Parathyroid adenoma (tissue), 2 donors: ENCODE measurements at regions not wholly inside any gene's neighbourhood (a gene's known extent, or its start where the extent isn't known, plus 50 kb on each side); places are given as distances from the start of the nearest gene placed in this dataset.

Experiments used
- H2AFZ ChIP-seq: fragments of 300-600 bp; sonication (generic); one replicate; pipeline ENCODE4 v1.7.0; 2017; ENCODE audit warnings: antibody characterized with exemption, mild to moderate bottlenecking
- H3K27ac ChIP-seq: fragments of 300-600 bp; sonication (generic); one replicate; pipeline ENCODE4 v1.7.0; 2017
- H3K27me3 ChIP-seq: fragments of 300-600 bp; sonication (generic); one replicate; pipeline ENCODE4 v1.7.0; 2017; ENCODE audit warnings: low read length; ENCODE audit not compliant: control insufficient read depth, insufficient read depth
- H3K36me3 ChIP-seq: fragments of 300-600 bp; sonication (generic); one replicate; pipeline ENCODE4 v1.7.0; 2017; ENCODE audit warnings: low read length; ENCODE audit not compliant: control insufficient read depth, insufficient read depth
- H3K4me1 ChIP-seq: fragments of 300-600 bp; sonication (generic); one replicate; pipeline ENCODE4 v1.7.0; 2017; ENCODE audit warnings: control low read depth
- H3K4me2 ChIP-seq: fragments of 300-600 bp; sonication (generic); one replicate; pipeline ENCODE4 v1.7.0; 2017; ENCODE audit warnings: low read length
- H3K4me3 ChIP-seq: fragments of 300-600 bp; sonication (generic); one replicate; pipeline ENCODE4 v1.7.0; 2017; ENCODE audit warnings: low read depth, low read length
- H3K79me2 ChIP-seq: fragments of 300-600 bp; sonication (generic); one replicate; pipeline ENCODE4 v1.7.0; 2017; ENCODE audit warnings: control low read depth
- H3K9ac ChIP-seq: fragments of 300-600 bp; sonication (generic); one replicate; pipeline ENCODE4 v1.7.0; 2017; ENCODE audit warnings: mild to moderate bottlenecking
- H3K9me3 ChIP-seq: fragments of 300-600 bp; sonication (generic); one replicate; pipeline ENCODE4 v1.7.0; 2017; ENCODE audit warnings: low read length; ENCODE audit not compliant: control insufficient read depth
- TF ChIP-seq, protein P1 (sequence below): fragments of 300-600 bp; sonication (generic); IDR thresholded peaks from one replicate; pipeline ENCODE4 v1.7.0; 2017; ENCODE audit warnings: antibody characterized with exemption, mild to moderate bottlenecking
- donor health status: primary hyperparathyroidism.

DNA sequence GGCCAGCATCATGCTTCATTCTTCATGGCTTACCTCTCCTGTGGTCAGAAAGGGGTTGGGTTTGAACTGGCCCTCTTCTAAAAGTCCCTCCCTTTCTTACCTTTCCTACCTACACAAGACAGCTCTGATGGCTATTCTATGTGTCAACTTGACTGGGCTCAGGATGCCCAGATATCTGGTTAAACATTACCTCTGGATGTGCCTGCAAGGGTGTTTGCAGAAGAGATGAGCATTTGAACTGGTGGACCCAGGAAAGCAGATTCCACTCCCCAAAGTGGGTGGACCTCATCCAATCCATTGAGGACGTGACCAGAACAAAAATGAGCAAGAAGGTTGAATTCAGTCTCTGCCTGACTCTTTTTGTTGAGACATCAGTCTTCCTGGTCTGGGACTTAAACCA lies 79.0 kb upstream of the TCF7L2 start:
- H3K79me2 ChIP-seq: no peaks in the 10 kb centered on the region
- TF ChIP-seq, protein P1, sequence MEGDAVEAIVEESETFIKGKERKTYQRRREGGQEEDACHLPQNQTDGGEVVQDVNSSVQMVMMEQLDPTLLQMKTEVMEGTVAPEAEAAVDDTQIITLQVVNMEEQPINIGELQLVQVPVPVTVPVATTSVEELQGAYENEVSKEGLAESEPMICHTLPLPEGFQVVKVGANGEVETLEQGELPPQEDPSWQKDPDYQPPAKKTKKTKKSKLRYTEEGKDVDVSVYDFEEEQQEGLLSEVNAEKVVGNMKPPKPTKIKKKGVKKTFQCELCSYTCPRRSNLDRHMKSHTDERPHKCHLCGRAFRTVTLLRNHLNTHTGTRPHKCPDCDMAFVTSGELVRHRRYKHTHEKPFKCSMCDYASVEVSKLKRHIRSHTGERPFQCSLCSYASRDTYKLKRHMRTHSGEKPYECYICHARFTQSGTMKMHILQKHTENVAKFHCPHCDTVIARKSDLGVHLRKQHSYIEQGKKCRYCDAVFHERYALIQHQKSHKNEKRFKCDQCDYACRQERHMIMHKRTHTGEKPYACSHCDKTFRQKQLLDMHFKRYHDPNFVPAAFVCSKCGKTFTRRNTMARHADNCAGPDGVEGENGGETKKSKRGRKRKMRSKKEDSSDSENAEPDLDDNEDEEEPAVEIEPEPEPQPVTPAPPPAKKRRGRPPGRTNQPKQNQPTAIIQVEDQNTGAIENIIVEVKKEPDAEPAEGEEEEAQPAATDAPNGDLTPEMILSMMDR: no peak

GRCh38 chr10:112872728-112873127 lies 77.3 kb upstream of the TCF7L2 start:
- no peak overlapping the region for H3K9ac ChIP-seq
- H3K79me2 ChIP-seq: no peaks in the 10 kb centered on the region
- no peaks in the 10 kb centered on the region for H3K9me3 ChIP-seq
- H3K4me3 ChIP-seq: no peak overlapping the region
- H3K4me1 ChIP-seq: no peaks in the 10 kb centered on the region
- no peak overlapping the region for H3K27ac ChIP-seq
- H3K27me3 ChIP-seq: no peaks in the 10 kb centered on the region
- TF ChIP-seq, protein P1: no peak
- H2AFZ ChIP-seq: no peak overlapping the region
- no peaks in the 10 kb centered on the region for H3K36me3 ChIP-seq
- H3K4me2 ChIP-seq: no peak overlapping the region

More for the DNA sequence above, 79.0 kb upstream of the TCF7L2 start:
- no peak overlapping the region for H2AFZ ChIP-seq
- no peak overlapping the region for H3K27ac ChIP-seq
- no peaks in the 10 kb centered on the region for H3K36me3 ChIP-seq
- H3K4me2 ChIP-seq: no peak overlapping the region
- no peaks in the 10 kb centered on the region for H3K9me3 ChIP-seq
- no peak overlapping the region for H3K9ac ChIP-seq
- H3K27me3 ChIP-seq: no peaks in the 10 kb centered on the region
- no peak overlapping the region for H3K4me3 ChIP-seq
- no peaks in the 10 kb centered on the region for H3K4me1 ChIP-seq

DNA sequence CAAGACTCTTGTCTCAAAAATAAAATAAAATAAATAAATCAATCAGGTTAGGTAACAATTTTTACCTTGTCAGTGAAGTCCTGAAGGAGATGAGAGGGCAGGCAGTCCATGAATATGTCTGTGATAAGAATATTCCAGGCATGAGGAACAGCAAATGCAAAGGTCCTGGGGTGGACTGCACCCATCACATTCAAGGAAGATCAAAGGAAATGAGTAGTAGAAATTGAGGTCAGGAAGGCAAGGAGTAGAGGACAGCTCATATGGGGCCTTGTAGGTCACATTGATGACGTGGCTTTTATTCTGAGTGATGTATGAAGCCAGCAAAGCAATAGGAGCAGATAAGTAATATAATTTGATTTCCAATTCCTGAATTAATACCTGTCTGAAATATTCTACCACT lies 76.5 kb upstream of the TCF7L2 start:
- no peak overlapping the region for H3K9ac ChIP-seq
- H3K79me2 ChIP-seq: no peaks in the 10 kb centered on the region
- H3K4me3 ChIP-seq: no peak overlapping the region
- no peak overlapping the region for H3K4me2 ChIP-seq
- H3K4me1 ChIP-seq: no peaks in the 10 kb centered on the region
- H3K36me3 ChIP-seq: no peaks in the 10 kb centered on the region
- H3K9me3 ChIP-seq: no peaks in the 10 kb centered on the region
- TF ChIP-seq, protein P1: no peak
- H3K27me3 ChIP-seq: no peaks in the 10 kb centered on the region
- H2AFZ ChIP-seq: no peak overlapping the region
- no peak overlapping the region for H3K27ac ChIP-seq

GRCh38 chr10:112874982-112875381 lies 75.1 kb upstream of the TCF7L2 start:
- Histone ChIP-seq H3K9ac (no peak overlapping the region), H3K4me3 (no peak overlapping the region), H3K27me3 (no peaks in the 10 kb centered on the region), H3K9me3 (no peaks in the 10 kb centered on the region), H3K27ac (no peak overlapping the region), H3K4me2 (no peak overlapping the region), H3K36me3 (no peaks in the 10 kb centered on the region), H3K4me1 (no peaks in the 10 kb centered on the region), H3K79me2 (no peaks in the 10 kb centered on the region), H2AFZ (no peak overlapping the region)
- TF ChIP-seq, protein P1: no peak

- Histone ChIP-seq H3K4me1 (no peaks in the 10 kb centered on the region), H3K36me3 (no peaks in the 10 kb centered on the region), H3K9me3 (no peaks in the 10 kb centered on the region), H3K4me3 (no peak overlapping the region), H3K9ac (no peak overlapping the region), H3K27me3 (no peaks in the 10 kb centered on the region), H3K27ac (no peak overlapping the region), H3K79me2 (no peaks in the 10 kb centered on the region), H2AFZ (no peak overlapping the region), H3K4me2 (no peak overlapping the region)
- TF ChIP-seq, protein P1: no peak
Measured at GRCh38 chr10:112875476-112876267, 74.4 kb upstream of the TCF7L2 start.
